Small intestine (tissue), 7 donors: ENCODE measurements at regions not wholly inside any gene's neighbourhood (a gene's known extent, or its start where the extent isn't known, plus 50 kb on each side); places are given as distances from the start of the nearest gene placed in this dataset.

Experiments used
- DNase-seq, 2 donors: peaks; one replicate each; pipeline versions ENCODE4 v3.0.0 to v3.0.0-alpha.2; 2013
- FAIRE-seq: peaks from 2 replicates; lab custom pipeline; 2012; peaks lifted over from hg19 to GRCh38; lab: Jason Lieb, UNC
- H3K27ac ChIP-seq, 3 donors: one replicate each; pipeline ENCODE4 v1.5.1; 2013; ENCODE audit warnings: low read length in 2 of 3, mild to moderate bottlenecking in 2 of 3, control low read depth in 1 of 3, inconsistent platforms in 1 of 3, low read depth in 1 of 3, moderate library complexity in 1 of 3
- H3K27me3 ChIP-seq, 3 donors: one replicate each; pipeline ENCODE4 v1.6.1; 2013; ENCODE audit warnings: low read length in 3 of 3, inconsistent platforms in 1 of 3; ENCODE audit not compliant: control insufficient read depth in 3 of 3, insufficient read depth in 3 of 3
- H3K36me3 ChIP-seq, 3 donors: one replicate each; pipeline ENCODE4 v1.6.1; 2013; ENCODE audit warnings: low read length in 3 of 3, inconsistent platforms in 1 of 3, low read depth in 1 of 3, mild to moderate bottlenecking in 1 of 3, moderate library complexity in 1 of 3; ENCODE audit not compliant: control insufficient read depth in 3 of 3, insufficient read depth in 2 of 3
- H3K4me1 ChIP-seq, 3 donors: one replicate each; pipeline ENCODE4 v1.6.1; 2013; ENCODE audit warnings: low read length in 2 of 3, inconsistent platforms in 1 of 3, low read depth in 1 of 3, mild to moderate bottlenecking in 1 of 3, moderate library complexity in 1 of 3; ENCODE audit not compliant: control insufficient read depth in 3 of 3, insufficient read depth in 2 of 3
- H3K4me3 ChIP-seq, 3 donors: one replicate each; pipeline ENCODE4 v1.5.1; 2013; ENCODE audit warnings: low read length in 3 of 3, control low read depth in 1 of 3, inconsistent platforms in 1 of 3, low read depth in 1 of 3, mild to moderate bottlenecking in 1 of 3, moderate library complexity in 1 of 3
- H3K9me3 ChIP-seq, 2 donors: one replicate each; pipeline ENCODE4 v1.6.1; 2013; ENCODE audit warnings: low read depth in 1 of 2, low read length in 1 of 2; ENCODE audit not compliant: control insufficient read depth in 2 of 2, insufficient read depth in 1 of 2
- WGBS, 3 donors: extraction: QIAGEN DNeasy Blood & Tissue Kit; methylation state at CpG; one replicate each; pipeline ENCODE4 v1.1.7; 2013; 5-methylcytosine and 5-hydroxymethylcytosine counted together
- donor health status: healthy with polysubstance abuse.
- donor health status: control.
- donor health status: control.
- donor health status: Bipolar disorder and iron deficiency.
- donor health status: healthy.

GRCh38 chr10:89153971-89154370 lies 53.1 kb downstream of the CH25H start:
- no peak for FAIRE-seq
- DNase-seq: no peak
- H3K27ac ChIP-seq: no peak overlapping the region
- 70 to 86% (median 80%) methylated on average over 1 of the region's 1 CpG for WGBS, 3 donors
- H3K27me3 ChIP-seq: peaks cover 0 to 4% (median 0%) of the 10 kb centered on the region in 3 donors
- H3K9me3 ChIP-seq: no peaks in the 10 kb centered on the region
- H3K4me3 ChIP-seq: no peak overlapping the region
- no peaks in the 10 kb centered on the region for H3K4me1 ChIP-seq
- no peaks in the 10 kb centered on the region for H3K36me3 ChIP-seq

- 78 to 86% (median 84%) methylated on average over 3 of the region's 3 CpGs for WGBS, 3 donors
- H3K36me3 ChIP-seq: no peaks in the 10 kb centered on the region
- DNase-seq: no peak
- FAIRE-seq: no peak
- H3K4me1 ChIP-seq: no peaks in the 10 kb centered on the region
- H3K9me3 ChIP-seq: no peaks in the 10 kb centered on the region
- no peak overlapping the region for H3K27ac ChIP-seq
- peaks cover 0 to 4% (median 0%) of the 10 kb centered on the region in 3 donors for H3K27me3 ChIP-seq
- H3K4me3 ChIP-seq: no peak overlapping the region
These were observed 54.0 kb downstream of the CH25H start for GRCh38 chr10:89153116-89153515.

- Histone ChIP-seq H3K4me1 (no peaks in the 10 kb centered on the region), H3K27me3 (peaks cover 0 to 4% (median 0%) of the 10 kb centered on the region in 3 donors), H3K4me3 (no peak overlapping the region), H3K9me3 (no peaks in the 10 kb centered on the region), H3K27ac (no peak overlapping the region), H3K36me3 (no peaks in the 10 kb centered on the region)
- DNase-seq (no peak), FAIRE-seq (no peak)
- 60 to 70% (median 65%) methylated on average over 2 of the region's 2 CpGs for WGBS, 3 donors
These were observed 55.3 kb downstream of the CH25H start for GRCh38 chr10:89151857-89152256.

GRCh38 chr10:89148061-89148460 lies 59.1 kb downstream of the CH25H start:
- no peaks in the 10 kb centered on the region for H3K27me3 ChIP-seq
- DNase-seq (no peak), FAIRE-seq (no peak)
- no peaks in the 10 kb centered on the region for H3K9me3 ChIP-seq
- WGBS, 3 donors: 86 to 94% (median 90%) methylated on average over 5 of the region's 5 CpGs
- H3K4me1 ChIP-seq: no peaks in the 10 kb centered on the region
- H3K27ac ChIP-seq: no peak overlapping the region
- no peak overlapping the region for H3K4me3 ChIP-seq
- H3K36me3 ChIP-seq: no peaks in the 10 kb centered on the region

GRCh38 chr10:89147256-89147655 lies 59.9 kb downstream of the CH25H start:
- no peaks in the 10 kb centered on the region for H3K36me3 ChIP-seq
- H3K27me3 ChIP-seq: no peaks in the 10 kb centered on the region
- H3K9me3 ChIP-seq: no peaks in the 10 kb centered on the region
- DNase-seq: no peak
- H3K27ac ChIP-seq: no peak overlapping the region
- no peaks in the 10 kb centered on the region for H3K4me1 ChIP-seq
- no peak for FAIRE-seq
- 79 to 85% (median 84%) methylated on average over 2 of the region's 2 CpGs for WGBS, 3 donors
- no peak overlapping the region for H3K4me3 ChIP-seq

- no peaks in the 10 kb centered on the region for H3K9me3 ChIP-seq
- H3K4me3 ChIP-seq: no peak overlapping the region
- H3K27me3 ChIP-seq: no peaks in the 10 kb centered on the region
- H3K36me3 ChIP-seq: no peaks in the 10 kb centered on the region
- no peak for DNase-seq
- WGBS, 3 donors: 68 to 84% (median 75%) methylated on average over 4 of the region's 4 CpGs
- H3K4me1 ChIP-seq: no peaks in the 10 kb centered on the region
- no peak for FAIRE-seq
- H3K27ac ChIP-seq: no peak overlapping the region
These were observed 62.3 kb downstream of the CH25H start for GRCh38 chr10:89144836-89145235.

- no peak for DNase-seq
- H3K9me3 ChIP-seq: no peaks in the 10 kb centered on the region
- H3K36me3 ChIP-seq: no peaks in the 10 kb centered on the region
- 63 to 78% (median 73%) methylated on average over 2 of the region's 2 CpGs for WGBS, 3 donors
- no peak overlapping the region for H3K27ac ChIP-seq
- FAIRE-seq: no peak
- H3K4me1 ChIP-seq: no peaks in the 10 kb centered on the region
- no peak overlapping the region for H3K4me3 ChIP-seq
- H3K27me3 ChIP-seq: no peaks in the 10 kb centered on the region
These were observed 64.5 kb downstream of the CH25H start for GRCh38 chr10:89142590-89142989.

GRCh38 chr10:89138755-89139490 lies 68.2 kb downstream of the CH25H start:
- WGBS, 3 donors: 70 to 89% (median 88%) methylated on average over 1 of the region's 1 CpG
- Histone ChIP-seq H3K27me3 (no peaks in the 10 kb centered on the region), H3K4me3 (no peak overlapping the region), H3K9me3 (no peaks in the 10 kb centered on the region), H3K36me3 (no peaks in the 10 kb centered on the region), H3K27ac (no peak overlapping the region), H3K4me1 (no peaks in the 10 kb centered on the region)
- no peak for DNase-seq
- no peak for FAIRE-seq

- DNase-seq (no peak), FAIRE-seq (no peak)
- Histone ChIP-seq H3K4me3 (no peak overlapping the region), H3K4me1 (no peaks in the 10 kb centered on the region), H3K9me3 (no peaks in the 10 kb centered on the region), H3K27ac (no peak overlapping the region), H3K27me3 (no peaks in the 10 kb centered on the region), H3K36me3 (no peaks in the 10 kb centered on the region)
These were observed 72.2 kb downstream of the CH25H start for GRCh38 chr10:89134963-89135362.
